ENCODE measurements at regions not wholly inside any gene's neighbourhood (a gene's known extent, or its start where the extent isn't known, plus 50 kb on each side); places are given as distances from the start of the nearest gene placed in this dataset.

DNA sequence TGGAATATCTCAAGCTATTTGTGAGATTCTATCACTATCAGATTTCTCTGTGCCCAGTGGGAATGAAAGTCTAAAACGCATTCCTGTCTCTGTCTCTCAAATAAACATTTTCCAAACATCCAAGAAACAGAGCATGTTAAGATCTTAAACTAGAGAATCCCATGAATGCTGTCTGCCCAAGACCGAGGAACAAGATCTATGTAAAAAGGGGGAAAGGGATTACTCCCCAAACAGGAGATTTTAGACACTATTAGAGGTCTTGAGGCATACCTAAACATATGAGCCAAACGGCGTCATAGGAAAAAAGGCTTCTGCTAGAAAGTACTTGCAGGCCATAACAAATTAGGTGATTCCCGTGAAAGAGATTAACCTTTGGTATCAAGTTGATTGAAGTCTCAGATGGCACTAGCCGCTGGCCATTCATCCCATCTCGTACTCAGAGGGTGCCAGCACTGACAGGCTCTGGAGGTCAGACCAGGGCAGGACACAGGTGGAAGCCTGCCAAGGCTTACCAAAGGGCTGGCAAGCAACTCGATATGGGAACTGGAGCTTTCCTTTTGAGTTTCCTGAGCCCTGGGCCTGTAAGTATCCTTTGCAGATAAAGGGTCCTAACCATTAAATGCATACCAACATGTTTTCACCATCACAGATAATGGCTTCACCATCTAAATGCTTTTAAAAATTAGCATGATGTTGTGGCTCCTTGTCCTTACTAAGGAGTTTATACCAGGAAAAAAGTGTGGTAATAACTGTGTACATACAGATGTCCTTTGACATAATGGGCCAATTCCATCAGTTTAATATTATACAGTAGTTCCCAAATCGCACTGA is 225.2 kb downstream of the FOXO1 start:
- DNase-seq: no peak

DNA sequence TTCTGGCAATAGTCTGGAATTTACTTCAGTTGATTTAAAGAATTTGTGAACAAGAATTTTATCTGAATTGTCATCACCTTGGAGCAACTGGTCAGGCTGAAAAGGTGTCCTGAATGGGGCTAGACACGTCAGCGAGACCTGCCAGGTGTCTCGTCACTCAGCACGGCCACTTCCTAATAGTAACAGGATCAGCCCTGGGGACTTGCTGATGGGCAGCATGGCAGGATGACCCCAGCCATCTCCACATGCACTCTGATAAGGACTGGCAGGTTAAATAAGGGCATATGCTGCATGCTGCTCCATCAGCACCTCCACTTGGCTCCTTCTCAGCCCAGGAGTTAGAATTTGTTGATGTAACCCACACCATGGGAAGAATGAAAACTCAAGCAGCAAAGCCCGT is 224.2 kb downstream of the FOXO1 start:
- no peak for DNase-seq

DNA sequence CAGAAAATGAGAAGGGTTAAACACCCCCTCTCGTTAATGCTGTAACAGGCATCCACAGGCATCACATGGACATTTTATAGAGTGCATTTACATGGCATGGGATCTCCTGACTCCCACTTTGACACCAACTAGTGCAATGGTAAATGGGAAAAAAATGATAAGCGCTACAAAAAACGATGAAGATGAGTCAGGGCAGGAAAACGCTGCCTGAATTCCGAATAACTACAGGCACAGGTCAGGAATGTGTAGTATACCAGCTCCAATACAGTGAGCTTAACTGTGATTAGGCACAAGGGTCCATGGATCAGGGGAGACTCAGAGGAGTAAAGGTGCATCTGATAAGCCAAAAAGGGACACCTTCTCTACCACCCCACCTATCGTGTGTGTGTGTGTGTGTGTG is 223.6 kb downstream of the FOXO1 start:
- DNase-seq: no peak

DNA sequence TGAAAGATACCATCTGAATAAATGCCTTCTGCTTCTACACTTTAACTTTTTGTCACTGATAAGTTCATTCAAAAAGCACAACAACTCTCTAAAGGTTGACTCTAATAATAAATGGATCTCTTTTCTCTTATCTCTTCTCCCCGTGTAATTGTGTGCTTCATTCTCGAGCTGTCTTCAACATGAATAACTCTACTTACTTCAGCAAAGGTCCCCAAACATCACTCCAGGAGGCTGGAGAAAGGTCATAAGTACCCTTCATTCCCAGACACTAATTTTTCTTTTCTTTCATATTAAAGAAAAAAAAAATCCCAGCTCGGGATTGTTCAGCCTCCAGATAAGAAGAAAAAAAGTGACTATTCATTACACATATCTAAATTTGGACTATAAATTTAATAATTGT is 222.2 kb downstream of the FOXO1 start:
- no peak for DNase-seq

DNA sequence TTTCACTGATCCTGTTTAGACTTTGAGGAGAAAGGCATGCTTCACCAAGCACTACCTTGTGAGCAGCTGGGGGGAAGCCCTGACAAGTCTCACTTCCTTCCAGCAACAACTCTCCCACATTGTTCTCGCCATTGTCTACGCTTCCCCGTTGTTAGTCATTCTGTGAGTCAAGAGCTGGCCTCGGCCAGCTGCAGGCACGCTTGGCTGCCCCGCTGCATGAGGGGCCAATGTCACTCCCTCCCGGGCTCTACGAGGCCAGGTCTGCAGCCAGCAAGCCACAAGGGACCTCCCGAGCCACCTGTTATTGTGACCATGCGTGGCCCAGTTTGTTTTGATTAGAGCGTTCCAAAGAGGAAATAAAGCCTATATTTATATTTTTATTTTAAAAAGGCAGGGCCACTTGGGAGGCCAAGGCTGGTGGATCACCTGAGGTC is 220.9 kb downstream of the FOXO1 start:
- peak; percentile 21 for DNase-seq

DNA sequence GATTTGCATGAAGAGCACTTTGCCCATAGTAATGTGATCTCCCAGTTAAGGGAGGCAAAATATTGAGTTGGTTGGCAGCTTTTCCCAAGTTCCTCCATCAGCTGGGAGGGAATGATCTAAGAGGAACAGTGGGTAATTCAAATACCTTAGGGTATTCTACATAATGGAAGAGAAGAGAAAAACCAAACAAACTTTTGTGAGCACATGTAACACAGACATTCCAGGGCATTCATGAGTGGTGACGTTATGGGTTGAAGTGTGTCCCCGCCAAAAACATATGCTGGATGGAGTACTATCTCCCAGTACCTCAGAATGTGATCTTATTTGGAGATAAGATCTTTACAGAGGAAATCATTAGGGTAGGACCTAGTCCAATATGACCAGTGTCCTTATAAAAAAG is 220.1 kb downstream of the FOXO1 start:
- DNase-seq: no peak

DNA sequence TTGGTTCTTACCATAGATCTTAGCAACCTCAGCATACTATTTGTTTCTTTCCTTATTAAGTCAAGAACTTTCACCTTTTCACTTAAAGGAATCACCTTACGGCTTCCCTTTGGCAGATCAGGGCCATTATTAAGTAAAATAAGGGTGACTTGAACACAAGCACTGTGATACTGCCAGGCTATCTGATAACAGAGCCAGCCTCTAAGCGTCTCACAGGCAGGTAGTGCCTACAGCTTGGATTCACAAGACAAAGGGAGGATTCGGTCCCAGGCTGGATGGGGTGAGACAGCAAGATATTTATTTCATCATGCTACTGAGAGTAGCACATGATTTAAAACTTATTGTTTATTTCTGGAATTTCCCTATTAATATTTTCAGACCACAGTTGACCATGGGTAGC is 218.6 kb downstream of the FOXO1 start:
- DNase-seq: no peak

DNA sequence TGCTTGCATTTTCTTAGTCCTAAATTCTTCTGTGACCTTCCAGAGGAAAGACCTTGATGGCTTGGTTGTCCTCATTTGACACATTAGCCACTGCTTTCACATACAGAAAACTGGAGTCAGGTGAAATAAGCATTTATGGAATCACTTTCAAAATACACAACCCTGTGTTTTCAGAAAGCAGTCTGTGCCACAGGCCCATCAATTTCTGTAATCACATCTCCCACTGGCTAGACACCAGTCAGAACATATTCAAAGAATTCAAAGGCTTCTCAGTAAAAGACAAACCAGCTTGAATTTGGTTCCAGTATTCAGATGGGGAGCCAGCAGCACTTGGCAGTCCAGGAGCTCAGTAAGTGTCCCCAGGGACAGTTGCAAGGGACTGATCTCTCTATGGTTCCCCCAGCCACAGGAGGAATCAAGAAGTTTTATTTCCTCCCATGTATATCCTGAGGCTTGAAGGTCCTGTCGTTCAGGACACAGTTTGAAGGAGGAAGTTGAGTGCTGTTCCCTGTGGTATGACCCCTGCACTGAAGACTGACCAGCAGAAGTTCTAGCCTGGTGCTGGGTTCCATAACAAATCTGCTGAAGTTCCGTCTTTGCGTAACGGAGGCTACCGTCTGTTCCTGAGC is 214.3 kb downstream of the FOXO1 start:
- DNase-seq: no peak

DNA sequence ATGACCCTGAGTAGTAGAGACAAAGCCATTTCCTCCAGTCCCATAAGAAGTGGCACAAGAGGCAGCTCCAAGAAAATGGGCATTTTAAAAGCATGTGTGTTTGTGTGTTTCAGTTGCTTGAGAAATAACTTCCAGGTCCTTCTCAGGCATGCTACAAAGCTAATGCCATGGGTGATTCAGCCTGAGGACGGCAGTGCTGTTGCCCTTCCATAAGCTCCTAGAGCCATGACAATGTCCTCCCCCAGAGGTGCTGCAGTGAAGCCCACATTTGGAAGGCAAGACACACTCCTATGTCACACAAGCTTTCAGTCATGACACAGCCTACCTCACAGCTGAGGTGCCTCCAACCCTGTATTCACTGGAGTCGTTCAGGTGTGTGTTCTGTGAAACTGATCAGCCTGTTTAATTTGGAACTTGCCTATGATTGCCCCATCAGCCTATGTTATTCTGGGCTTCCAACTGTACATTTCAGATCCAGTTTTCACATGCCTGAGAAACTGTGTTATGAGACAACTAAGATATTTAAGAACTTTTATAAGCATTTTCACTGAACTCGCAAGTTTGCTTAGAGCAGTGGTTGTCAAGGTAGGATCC is 213.6 kb downstream of the FOXO1 start:
- no peak for DNase-seq

DNA sequence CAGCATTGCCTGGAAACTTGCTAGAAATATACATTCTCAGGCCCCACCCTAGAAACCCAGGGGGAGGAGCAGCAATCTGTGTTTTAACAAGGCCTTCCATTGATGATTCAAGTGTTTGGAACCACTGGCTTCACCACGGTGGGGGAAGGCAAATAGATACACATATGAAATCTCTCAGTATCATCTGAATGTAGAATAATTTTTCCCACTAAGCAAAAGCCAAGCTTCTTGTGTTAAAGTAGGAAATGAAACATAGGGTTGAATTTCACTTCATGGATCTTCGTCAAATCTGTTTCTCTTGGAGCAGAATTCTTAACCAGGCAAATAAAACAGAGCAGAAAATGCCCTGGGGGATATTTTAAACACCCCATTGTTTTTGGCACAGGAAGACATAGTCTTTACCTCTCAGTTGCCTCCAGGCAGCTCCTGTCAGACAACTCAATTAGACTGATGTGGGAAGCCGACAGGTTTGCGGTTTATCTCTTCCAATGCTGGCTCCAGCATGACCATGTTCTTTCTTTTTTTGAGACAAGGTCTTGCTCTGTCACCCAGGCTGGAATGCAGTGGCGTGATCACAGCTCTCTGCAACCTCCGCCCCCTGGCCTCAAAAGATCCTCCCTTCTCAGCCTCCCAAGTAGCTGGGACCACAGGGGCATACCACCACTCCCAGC is 213.0 kb downstream of the FOXO1 start:
- no peak for DNase-seq

DNA sequence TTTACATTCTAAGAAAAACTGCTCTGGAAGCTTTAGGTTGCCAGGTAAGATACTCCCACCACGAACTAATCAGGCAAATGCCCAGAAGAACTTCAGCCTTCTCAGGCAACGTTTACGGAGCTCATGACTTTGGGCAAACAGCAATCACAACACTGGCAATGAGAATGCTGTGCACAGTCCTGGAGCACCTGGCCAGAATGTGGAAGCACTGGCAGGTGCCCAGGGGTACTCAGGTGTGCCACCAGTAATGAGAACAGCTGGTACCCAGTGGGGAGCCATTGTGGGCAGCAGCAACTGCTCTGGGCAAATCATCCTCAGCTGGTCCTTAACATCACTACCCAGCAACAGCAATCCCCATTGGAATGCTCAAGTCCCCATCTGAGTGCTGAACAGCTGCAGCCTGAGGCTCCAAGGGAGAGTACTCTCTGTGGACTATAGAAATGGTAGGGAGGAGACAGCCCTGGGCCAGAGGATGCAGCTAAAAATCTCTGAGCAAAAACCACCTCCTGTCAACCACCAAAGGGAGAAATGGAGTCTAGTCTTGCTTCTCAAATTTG is 210.0 kb downstream of the FOXO1 start:
- no peak for DNase-seq

DNA sequence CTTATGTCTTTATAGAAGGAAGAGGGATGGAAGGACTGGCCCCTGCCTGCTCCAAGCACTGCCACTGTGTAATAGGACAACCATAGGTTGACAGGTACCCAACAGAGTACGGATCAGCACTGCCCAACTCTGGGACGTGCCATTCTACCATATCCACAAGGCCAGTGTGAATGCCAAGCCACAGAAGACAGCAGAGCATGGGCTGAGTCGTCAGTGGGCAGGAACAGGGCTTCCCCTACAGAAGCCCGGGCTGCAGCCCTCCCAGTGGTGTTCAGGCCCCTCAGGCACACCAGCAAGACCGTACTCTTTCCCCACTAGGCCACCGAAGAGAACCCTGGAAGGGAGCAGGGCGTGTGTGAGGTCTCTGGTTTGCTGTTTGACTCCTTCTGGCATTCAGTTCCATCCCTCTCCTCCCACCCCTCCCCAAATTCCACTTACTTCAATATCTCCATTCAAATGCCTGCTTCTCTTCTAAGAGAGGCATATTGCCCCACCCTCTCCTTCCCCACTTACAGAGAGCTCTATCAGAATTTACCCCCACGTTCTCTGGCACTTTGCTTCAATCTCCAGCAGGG is 209.4 kb downstream of the FOXO1 start:
- no peak for DNase-seq

DNA sequence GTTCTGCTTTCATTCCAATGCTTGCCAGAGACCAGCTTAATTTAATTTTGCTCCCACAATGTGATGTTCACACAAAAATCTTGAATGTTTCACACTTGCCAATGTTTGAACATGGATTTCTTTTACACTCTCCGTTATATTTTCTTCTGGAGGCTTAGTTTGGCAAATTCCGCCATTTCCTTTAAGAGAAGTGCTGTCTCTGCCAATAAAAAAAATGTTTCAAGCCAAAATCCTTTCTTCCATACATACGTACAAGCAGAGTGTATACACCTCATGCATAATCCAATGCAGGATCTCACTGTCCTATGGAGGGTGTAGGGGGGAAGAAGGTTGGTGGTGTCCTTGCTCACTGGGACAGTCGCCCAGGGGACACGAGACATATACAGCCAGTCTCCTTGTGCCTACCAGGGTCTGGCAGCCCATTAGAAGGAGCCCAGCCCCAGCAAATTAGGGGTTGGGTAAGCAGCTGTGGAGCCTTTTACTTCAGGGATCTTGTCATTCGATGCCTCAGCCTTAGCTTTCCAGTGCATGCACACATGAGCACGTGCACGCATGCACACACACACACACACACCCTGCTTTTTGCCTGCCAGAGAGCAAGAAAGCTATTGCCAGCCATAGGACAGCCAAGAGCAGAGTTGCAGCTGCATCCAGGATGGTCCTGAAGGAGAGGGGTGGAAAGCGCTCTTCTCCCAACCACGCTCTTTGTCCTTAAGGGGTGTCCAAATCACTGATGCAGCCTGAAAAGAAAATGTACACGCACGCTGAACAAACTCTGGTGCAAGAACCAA is 208.3 kb downstream of the FOXO1 start:
- DNase-seq: no peak

DNA sequence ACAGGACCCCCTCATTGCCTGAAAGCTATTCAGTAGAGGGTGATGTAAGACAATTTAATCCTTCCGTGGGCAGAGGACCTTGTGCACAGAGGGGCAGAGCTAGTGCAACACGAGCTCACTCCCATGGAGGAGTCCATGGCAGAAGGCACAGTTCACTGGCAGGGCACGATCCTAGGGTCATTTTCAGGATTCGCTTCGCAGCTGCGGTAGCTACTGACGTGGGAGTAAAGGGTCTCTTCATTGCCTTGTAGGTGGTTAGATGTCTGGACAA is 207.8 kb downstream of the FOXO1 start:
- no peak for DNase-seq

DNA sequence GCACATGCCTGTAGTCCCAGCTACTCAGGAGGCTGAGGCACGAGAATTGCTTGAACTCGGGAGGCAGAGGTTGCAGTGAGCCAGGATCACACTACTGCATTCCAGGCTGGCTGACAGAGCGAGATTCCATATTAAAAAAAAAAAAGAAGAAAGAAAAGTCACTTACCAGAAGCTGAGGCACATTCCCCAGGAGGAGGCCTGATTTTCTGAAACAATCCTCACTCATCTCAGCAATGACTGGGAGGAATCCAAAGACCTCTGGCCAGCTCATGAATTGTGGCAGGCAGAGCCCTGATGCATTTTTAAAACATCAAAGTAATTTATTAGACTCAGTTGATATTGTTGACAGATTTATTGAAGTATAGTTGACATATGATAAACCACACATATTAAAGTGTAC is 206.3 kb downstream of the FOXO1 start:
- DNase-seq: no peak

DNA sequence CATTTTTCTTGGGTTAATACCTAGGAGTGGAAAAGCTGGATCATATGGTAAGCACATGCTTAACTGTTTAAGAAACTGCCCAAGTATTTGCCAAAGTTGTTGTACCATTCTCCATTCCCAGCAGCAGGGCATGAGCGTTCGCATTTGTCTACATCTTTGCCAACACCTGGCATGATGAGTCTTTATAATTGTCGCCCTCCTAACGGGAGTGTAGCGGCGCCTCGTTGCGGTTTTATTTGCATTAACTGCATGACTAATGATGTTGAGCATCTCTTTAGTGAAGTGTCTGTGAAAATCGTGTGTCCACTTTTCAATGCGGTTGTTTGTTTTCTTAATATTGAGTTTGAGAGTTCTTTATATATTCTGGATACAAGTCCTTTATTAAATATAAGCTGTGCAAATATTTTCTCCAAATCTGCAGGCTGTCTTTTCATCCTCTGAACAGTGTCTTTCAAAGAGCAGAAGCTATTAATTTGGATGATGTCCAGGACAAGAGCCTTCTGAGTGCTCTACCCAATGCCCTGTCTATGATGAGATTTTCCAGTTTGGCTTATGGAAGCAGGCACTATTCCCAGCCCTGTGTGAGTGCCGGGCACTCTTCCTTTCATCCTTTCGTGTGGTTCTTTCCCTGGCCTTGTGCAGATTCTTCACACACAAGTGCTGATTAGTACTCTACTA is 202.0 kb downstream of the FOXO1 start:
- no peak for DNase-seq

DNA sequence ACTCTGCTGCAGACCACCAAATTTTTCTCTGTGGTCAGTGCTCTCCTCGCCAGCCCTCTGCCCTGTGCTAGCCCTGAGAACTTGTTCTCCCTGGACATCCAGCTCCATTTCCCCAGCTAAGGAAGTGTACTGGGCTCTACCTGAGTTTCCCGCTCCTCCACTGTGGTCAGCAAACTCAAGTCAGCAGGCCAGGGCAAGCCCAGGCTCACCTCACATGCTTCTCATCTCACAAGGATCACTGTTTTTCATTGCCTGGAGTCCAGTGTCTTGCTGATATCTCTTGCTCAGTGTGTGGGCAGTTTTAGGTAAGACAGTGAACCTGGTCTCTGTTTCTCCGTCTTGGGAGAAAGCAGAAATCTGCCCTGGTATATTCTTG is 201.4 kb downstream of the FOXO1 start:
- no peak for DNase-seq

DNA sequence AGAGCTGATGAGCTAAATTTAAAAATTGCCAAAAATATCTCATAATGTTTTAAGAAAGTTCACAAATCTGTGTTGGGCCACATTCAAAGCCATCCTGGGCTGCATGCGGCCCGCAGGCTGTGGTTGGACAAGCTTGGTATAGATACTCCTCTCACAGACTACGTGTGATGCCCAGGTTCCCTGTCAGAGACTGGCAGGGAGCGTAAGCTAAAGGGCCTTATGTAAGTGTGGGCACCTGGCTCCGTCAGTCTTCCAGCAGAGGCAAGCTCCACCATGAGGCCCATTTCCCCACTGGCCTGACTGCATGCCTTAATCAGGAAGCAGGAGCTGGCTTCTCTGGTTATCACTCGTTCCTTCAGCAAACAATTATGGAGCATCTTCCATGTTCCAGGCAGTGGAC is 200.2 kb downstream of the FOXO1 start:
- no peak for DNase-seq

DNA sequence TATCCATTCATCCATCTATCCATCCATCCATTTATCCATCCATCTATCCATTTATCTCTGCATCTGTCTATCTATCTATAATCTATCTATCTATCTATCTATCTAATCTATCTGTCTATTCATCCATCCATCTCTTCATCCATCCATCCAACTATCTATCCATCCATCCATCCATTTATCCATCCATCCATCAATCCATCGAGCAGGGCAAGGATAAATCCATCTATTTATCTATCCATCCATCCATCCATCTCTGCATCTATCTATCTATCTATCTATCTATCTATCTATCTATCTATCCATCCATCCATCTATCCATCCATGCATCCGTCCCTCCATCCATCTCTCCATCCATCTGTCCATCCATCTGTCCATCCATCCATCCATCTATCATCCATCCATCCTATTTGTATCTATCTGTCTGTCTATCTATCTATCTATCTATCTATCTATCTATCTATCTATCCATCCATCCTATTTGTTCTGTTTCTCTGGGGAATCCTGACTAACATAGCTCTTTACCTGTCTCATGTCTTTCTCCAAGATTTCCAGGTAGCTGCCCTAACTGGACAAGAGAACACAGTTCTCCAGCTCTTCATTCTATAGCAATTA is 198.1 kb downstream of the FOXO1 start:
- DNase-seq: no peak

DNA sequence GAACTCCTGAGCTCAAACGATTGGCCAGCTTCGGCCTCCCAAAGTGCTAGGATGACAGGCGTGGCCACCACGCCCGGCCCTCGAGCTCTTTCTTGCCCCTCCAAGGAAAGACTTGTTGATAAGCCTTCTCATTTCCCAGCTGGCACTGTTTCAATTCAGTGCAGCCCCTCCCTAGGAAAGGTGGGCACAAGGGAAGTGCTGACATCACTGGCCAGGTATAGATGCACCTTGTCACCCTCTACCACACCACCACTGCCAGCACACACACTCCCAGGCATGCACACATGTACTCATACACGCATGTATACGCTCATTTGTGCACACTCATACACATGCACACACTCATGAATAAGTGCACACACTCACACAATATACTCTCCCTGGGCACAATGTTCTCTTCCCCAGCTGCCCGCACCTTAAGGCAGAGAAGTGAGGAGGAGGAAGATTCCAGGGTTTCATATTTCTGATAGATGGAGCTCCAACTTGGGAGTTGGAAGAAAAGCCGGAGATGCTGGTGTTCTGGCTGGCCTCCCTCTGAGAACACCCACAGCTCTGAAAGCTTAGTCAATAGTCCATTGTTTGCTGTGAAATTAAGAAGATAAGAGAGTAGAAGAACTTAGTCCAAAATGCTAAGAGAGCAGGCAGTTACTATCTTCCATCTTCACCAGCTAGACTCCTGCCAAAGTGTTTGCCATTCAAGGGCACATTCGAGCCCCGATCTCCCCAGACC is 196.7 kb downstream of the FOXO1 start:
- DNase-seq: no peak

DNA sequence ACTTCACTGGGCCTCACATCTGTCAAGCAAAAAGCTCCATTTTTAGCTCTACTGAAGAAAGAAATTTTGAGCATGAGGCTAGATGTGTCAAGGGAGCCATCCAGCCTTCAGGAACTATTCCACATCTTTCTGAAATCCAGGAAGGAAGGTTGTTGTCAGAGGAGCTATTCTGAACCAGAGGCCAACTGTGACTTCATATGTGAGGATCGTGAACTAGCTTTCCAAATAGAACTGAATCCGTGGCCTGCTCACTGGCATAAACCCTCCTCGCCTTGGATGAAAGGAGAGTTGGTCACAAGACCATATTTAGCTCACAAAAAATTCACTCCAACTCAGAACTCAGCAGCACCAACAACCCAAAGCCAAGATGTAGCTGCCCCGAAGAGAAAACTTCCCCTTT is 195.8 kb downstream of the FOXO1 start:
- no peak for DNase-seq

All from CD4-positive, alpha-beta T cell treated with Interleukin-4 for 4 hours (primary cell).